CD4-positive, alpha-beta T cell treated with Interleukin-21 for 1 hour (primary cell): ENCODE measurements at regions not wholly inside any gene's neighbourhood (a gene's known extent, or its start where the extent isn't known, plus 50 kb on each side); places are given as distances from the start of the nearest gene placed in this dataset.
A peak's percentile ranks its signal among the peaks of the same experiment; 100 is the strongest.

Source experiments
- DNase-seq: peaks from one replicate; pipeline ENCODE4 v3.0.0-alpha.2; 2020

GRCh38 chr13:76036176-76036575 is 400.0 kb downstream of the LMO7 start:
- DNase-seq, result no peak

GRCh38 chr13:76035711-76036110 is 399.6 kb downstream of the LMO7 start:
- DNase-seq, result no peak

- no peak for DNase-seq
Measured at GRCh38 chr13:76029706-76030105, 393.6 kb downstream of the LMO7 start.

- DNase-seq, result no peak
Measured at GRCh38 chr13:76029088-76029487, 393.0 kb downstream of the LMO7 start.

- no peak for DNase-seq
Measured at GRCh38 chr13:76027131-76027530, 391.0 kb downstream of the LMO7 start.

GRCh38 chr13:76025392-76025791 is 389.3 kb downstream of the LMO7 start:
- DNase-seq, result no peak

GRCh38 chr13:76024151-76024550 is 388.0 kb downstream of the LMO7 start:
- DNase-seq, result no peak

- DNase-seq, result no peak
Measured at GRCh38 chr13:76023652-76024051, 387.5 kb downstream of the LMO7 start.

GRCh38 chr13:76020421-76020955 is 384.4 kb downstream of the LMO7 start:
- no peak for DNase-seq

GRCh38 chr13:76019421-76020044 is 383.4 kb downstream of the LMO7 start:
- no peak for DNase-seq

- no peak for DNase-seq
Measured at GRCh38 chr13:76017861-76018556, 381.9 kb downstream of the LMO7 start.

GRCh38 chr13:76016799-76017400 is 380.8 kb downstream of the LMO7 start:
- DNase-seq, result peak; percentile 13

- DNase-seq, result no peak
Measured at GRCh38 chr13:76014406-76015318, 378.5 kb downstream of the LMO7 start.

GRCh38 chr13:76012091-76012721 is 376.1 kb downstream of the LMO7 start:
- no peak for DNase-seq

GRCh38 chr13:76009267-76009890 is 373.2 kb downstream of the LMO7 start:
- DNase-seq, result no peak

GRCh38 chr13:76004416-76004815 is 368.3 kb downstream of the LMO7 start:
- no peak for DNase-seq

- DNase-seq, result no peak
Measured at GRCh38 chr13:76000131-76000530, 364.0 kb downstream of the LMO7 start.

- no peak for DNase-seq
Measured at GRCh38 chr13:75996582-75996981, 360.5 kb downstream of the LMO7 start.

- no peak for DNase-seq
Measured at GRCh38 chr13:75995966-75996365, 359.8 kb downstream of the LMO7 start.

GRCh38 chr13:75993823-75994222 is 357.7 kb downstream of the LMO7 start:
- DNase-seq, result no peak

GRCh38 chr13:75993241-75993640 is 357.1 kb downstream of the LMO7 start:
- DNase-seq, result no peak

- no peak for DNase-seq
Measured at GRCh38 chr13:75986818-75987217, 350.7 kb downstream of the LMO7 start.
